ENCODE measurements at regions not wholly inside any gene's neighbourhood (a gene's known extent, or its start where the extent isn't known, plus 50 kb on each side); places are given as distances from the start of the nearest gene placed in this dataset.

GRCh38 chr13:97111756-97112155 is 110.4 kb upstream of the MBNL2 start:
- no peak for DNase-seq (ENCODE audit: low spot score)

- DNase-seq (ENCODE audit: low spot score), result no peak
Measured at GRCh38 chr13:97112446-97113152, 109.5 kb upstream of the MBNL2 start.

- no peak for DNase-seq (ENCODE audit: low spot score)
Measured at GRCh38 chr13:97113231-97114001, 108.7 kb upstream of the MBNL2 start.

- DNase-seq (ENCODE audit: low spot score), result no peak
Measured at GRCh38 chr13:97114651-97115050, 107.5 kb upstream of the MBNL2 start.

GRCh38 chr13:97116754-97117153 is 105.4 kb upstream of the MBNL2 start:
- no peak for DNase-seq (ENCODE audit: low spot score)

GRCh38 chr13:97117388-97117910 is 104.7 kb upstream of the MBNL2 start:
- DNase-seq (ENCODE audit: low spot score), result no peak

GRCh38 chr13:97119943-97120342 is 102.2 kb upstream of the MBNL2 start:
- no peak for DNase-seq (ENCODE audit: low spot score)

- DNase-seq (ENCODE audit: low spot score), result no peak
Measured at GRCh38 chr13:97120346-97120745, 101.8 kb upstream of the MBNL2 start.

- DNase-seq (ENCODE audit: low spot score), result no peak
Measured at GRCh38 chr13:97120976-97121375, 101.2 kb upstream of the MBNL2 start.

GRCh38 chr13:97121894-97122293 is 100.2 kb upstream of the MBNL2 start:
- DNase-seq (ENCODE audit: low spot score), result no peak

GRCh38 chr13:97122381-97122996 is 99.6 kb upstream of the MBNL2 start:
- DNase-seq (ENCODE audit: low spot score), result peak; percentile 55

GRCh38 chr13:97124206-97124605 is 97.9 kb upstream of the MBNL2 start:
- DNase-seq (ENCODE audit: low spot score), result no peak

GRCh38 chr13:97124915-97125809 is 97.0 kb upstream of the MBNL2 start:
- no peak for DNase-seq (ENCODE audit: low spot score)

GRCh38 chr13:97125810-97126738 is 96.1 kb upstream of the MBNL2 start:
- no peak for DNase-seq (ENCODE audit: low spot score)

- no peak for DNase-seq (ENCODE audit: low spot score)
Measured at GRCh38 chr13:97127842-97128241, 94.3 kb upstream of the MBNL2 start.

GRCh38 chr13:97130190-97130589 is 91.9 kb upstream of the MBNL2 start:
- no peak for DNase-seq (ENCODE audit: low spot score)

GRCh38 chr13:97131447-97131846 is 90.7 kb upstream of the MBNL2 start:
- no peak for DNase-seq (ENCODE audit: low spot score)

GRCh38 chr13:97133554-97133953 is 88.6 kb upstream of the MBNL2 start:
- no peak for DNase-seq (ENCODE audit: low spot score)

- DNase-seq (ENCODE audit: low spot score), result no peak
Measured at GRCh38 chr13:97133955-97134354, 88.2 kb upstream of the MBNL2 start.

GRCh38 chr13:97134364-97135095 is 87.6 kb upstream of the MBNL2 start:
- DNase-seq (ENCODE audit: low spot score), result no peak

Measured in kidney capillary endothelial cell (primary cell).